OCI-M1 (cell line): ENCODE measurements at regions not wholly inside any gene's neighbourhood (a gene's known extent, or its start where the extent isn't known, plus 50 kb on each side); places are given as distances from the start of the nearest gene placed in this dataset.

Source experiments
- DNase-seq: peaks from one replicate; lab custom pipeline; 2025; lab: John Stamatoyannopoulos, UW

GRCh38 chrX:109928596-109929335, 74.1 kb upstream of the TMEM164 start:
- DNase-seq, result no peak

GRCh38 chrX:109931677-109932076, 71.2 kb upstream of the TMEM164 start:
- no peak for DNase-seq

DNA sequence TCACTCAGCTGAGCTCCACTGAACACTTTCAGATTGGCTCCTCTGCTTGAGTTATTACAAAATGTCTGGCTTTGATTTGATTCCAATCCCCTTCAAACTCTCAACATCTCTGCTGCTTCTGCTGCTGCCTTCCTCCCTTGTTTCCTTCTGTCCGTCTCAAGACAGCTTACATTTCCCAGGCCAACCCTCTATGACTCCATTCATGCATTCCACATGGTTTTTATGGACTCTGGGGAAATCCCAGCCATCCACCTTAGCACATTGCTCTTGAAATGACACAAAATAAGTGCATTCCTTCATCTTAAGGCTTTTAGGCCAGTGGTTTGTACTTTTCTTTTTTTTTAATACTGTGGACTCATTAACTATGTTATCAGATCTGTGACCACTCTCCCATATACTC, 68.5 kb upstream of the TMEM164 start:
- no peak for DNase-seq

GRCh38 chrX:109934935-109935334, 68.0 kb upstream of the TMEM164 start:
- DNase-seq, result no peak

DNA sequence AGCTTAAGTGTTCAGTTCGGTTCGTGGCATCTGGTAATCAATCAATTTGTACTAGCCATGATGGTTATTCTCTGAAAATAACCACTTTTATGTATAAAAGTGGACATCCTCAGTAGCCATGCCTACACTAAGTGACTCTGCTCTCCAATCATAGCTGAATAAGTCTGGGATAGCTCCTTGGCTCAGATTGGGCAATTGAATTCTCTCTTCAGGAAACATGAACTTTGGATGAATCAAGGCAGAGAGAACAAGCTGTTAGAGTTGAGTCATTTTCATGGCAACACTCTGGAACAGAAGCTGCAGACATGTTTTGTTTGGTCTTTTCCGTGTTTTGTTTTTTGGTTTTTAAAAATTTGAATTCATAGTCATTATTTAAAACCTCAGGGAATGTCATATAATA, 66.8 kb upstream of the TMEM164 start:
- no peak for DNase-seq

DNA sequence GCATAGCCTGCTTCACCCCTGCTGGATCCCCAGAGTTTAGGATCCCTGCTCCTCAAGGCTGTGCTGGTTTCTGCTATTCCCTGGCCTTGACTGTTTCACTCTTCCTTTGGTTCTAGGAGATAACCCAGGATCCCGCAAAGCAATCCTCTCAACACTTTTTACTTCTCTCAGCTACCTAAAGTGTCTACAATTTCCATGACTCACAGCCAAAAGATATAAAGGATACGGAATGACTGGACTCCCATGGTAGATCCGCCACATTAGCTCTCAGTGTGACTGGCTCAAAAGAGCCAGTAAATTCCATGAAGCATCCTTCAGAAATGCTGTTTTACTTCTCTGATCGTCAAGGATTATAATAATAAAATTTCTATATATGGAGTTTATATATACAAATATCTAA, 66.3 kb upstream of the TMEM164 start:
- no peak for DNase-seq

- no peak for DNase-seq
Observed at GRCh38 chrX:109939498-109939897, 63.4 kb upstream of the TMEM164 start.

- DNase-seq, result no peak
Observed at GRCh38 chrX:109940411-109940810, 62.5 kb upstream of the TMEM164 start.

DNA sequence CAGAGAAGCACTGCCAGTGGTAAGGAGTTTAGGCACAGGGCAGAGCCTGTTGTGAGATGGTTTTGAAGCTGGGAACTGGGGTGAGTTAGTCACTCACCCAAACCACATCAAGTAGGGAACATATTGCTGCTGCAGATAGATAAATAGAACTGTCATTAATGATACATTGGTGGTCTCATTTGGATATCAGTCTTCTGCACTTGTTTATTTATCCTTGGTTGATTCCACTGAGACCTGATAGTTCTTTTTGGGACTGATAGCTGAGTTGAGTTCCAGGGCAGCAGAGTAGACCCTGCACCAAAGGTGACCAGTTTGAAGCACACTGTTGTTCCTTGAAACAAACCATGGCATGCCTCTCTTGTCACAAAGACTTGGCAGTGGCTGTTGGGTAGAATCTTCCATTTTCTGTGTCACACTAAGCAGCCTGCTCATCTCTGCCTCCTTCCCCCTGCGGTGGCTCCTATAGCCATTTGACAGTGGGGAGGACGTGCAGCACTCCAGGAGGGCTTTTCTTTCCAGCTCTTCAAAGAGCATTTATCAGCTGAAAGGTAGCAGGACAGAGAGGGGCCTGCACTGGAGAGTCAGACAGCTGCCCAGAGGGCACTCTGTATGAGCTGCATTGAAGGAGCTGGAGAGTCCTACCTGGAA, 59.7 kb upstream of the TMEM164 start:
- DNase-seq, result peak; percentile 72

DNA sequence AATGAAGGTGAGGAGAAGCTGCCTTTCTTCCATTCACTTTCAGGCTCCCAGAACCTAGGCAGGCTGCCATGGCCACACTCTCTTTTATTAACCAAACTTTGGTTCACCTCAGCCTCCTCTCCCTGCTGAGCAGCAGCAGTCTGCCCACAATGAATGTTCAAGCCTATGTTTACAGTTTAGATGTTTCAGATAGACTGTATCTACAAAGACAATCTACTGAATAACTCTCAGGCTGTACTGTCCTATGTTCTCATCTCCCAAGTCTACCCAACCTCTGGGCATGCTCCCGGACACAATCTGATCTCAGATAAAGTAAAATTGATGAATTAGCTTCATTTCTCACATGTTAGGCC, 59.2 kb upstream of the TMEM164 start:
- no peak for DNase-seq

- DNase-seq, result no peak
Observed at GRCh38 chrX:109952050-109952449, 50.9 kb upstream of the TMEM164 start.

DNA sequence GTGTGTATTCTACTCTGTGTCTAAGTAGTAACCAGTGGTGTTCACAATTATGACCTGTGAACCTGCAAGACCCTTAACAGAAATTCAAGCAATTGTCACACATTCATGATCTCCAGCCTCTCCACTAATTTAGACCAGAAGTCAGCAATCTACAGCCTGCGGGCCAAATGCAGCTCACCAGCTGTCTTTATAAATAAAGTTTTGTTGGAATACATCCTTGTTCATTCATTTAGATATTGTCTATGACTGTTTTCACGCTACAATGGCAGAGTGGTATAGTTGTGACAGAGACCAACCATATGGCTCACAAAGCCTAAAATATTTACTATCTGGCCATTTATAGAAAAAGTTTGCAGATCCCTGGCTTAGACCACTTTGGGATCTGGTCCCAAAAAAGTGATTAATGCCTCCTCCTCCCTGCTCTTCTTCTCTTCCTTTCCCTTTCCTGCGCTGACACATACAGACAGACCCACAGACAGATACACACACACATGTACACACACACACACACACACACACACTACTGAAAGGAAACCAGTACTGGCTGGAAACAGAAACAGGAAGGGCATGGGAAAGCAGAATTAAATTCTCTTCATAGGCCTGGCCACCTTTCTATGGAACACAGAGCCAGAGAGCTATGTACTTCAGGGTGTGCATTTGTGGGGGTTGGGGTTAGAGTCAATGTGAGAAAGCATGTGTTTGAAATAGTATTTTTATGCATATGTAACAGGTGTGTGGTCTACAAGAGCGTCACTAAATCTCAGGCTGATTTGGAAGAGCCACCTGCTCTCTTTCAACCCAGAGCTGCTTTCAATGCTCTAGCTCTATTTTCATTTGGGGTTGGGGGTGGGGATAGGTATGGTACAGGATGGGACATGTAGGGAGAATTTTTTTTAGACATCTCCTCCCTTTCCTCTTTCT, 49.7 kb upstream of the TMEM164 start:
- peak; percentile 62 for DNase-seq
